ENCODE measurements at regions not wholly inside any gene's neighbourhood (a gene's known extent, or its start where the extent isn't known, plus 50 kb on each side); places are given as distances from the start of the nearest gene placed in this dataset.

DNA sequence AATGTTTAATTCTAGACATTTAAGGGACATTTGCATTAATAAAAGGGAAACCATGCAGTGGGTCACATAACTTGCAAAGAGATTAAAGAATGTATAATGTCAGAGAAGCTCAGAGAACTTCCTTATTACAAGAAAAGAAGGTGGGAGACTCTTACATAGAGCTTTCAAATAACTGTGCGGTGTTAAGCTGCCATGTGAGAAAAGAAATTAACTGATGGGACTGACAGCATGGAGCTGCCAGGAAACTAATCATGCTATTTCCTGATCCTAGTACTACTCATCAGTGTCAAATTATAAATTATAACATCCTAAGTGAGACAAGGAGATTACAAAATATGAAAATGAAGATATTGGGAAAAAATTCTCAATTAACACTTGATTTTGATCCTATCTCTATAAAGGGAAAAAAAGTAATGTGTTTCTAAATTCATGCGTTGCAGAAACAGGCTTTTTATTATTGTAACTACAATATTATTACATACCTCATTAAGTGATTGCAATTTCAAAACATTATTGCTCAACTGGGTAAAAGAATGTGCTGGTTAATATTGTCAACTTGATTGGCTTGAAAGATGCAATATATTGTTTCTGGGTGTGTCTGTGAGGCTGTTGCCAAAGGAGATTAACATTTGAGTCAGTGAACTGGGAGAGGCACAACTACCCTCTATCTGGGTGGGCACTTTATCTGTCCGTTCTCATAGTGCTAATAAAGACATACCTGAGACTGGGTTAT is 609.5 kb upstream of the NUDT12 start:
- TF ChIP-seq CHD1 (IDR thresholded peaks at IDR 0.05; ENCODE audit: low read depth, low read length) (no peak), MXI1 (IDR thresholded peaks at IDR 0.05; ENCODE audit: borderline replicate concordance, low read depth, low read length) (no peak), POLR2A (IDR thresholded peaks at IDR 0.05; ENCODE audit: low read depth, low read length) (no peak), RAD21 (IDR thresholded peaks at IDR 0.05; ENCODE audit: low read length) (no peak), CEBPB (IDR thresholded peaks at IDR 0.05; ENCODE audit: low read depth, low read length) (no peak), MAZ (IDR thresholded peaks at IDR 0.05; ENCODE audit: borderline replicate concordance, low read depth, low read length) (no peak)
- TF ChIP-seq, protein P1, sequence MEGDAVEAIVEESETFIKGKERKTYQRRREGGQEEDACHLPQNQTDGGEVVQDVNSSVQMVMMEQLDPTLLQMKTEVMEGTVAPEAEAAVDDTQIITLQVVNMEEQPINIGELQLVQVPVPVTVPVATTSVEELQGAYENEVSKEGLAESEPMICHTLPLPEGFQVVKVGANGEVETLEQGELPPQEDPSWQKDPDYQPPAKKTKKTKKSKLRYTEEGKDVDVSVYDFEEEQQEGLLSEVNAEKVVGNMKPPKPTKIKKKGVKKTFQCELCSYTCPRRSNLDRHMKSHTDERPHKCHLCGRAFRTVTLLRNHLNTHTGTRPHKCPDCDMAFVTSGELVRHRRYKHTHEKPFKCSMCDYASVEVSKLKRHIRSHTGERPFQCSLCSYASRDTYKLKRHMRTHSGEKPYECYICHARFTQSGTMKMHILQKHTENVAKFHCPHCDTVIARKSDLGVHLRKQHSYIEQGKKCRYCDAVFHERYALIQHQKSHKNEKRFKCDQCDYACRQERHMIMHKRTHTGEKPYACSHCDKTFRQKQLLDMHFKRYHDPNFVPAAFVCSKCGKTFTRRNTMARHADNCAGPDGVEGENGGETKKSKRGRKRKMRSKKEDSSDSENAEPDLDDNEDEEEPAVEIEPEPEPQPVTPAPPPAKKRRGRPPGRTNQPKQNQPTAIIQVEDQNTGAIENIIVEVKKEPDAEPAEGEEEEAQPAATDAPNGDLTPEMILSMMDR (conservative IDR thresholded peaks at IDR 0.05; ENCODE audit: low read depth, low read length): no peak
- TF ChIP-seq, protein P2, sequence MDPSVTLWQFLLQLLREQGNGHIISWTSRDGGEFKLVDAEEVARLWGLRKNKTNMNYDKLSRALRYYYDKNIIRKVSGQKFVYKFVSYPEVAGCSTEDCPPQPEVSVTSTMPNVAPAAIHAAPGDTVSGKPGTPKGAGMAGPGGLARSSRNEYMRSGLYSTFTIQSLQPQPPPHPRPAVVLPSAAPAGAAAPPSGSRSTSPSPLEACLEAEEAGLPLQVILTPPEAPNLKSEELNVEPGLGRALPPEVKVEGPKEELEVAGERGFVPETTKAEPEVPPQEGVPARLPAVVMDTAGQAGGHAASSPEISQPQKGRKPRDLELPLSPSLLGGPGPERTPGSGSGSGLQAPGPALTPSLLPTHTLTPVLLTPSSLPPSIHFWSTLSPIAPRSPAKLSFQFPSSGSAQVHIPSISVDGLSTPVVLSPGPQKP (IDR thresholded peaks at IDR 0.05; ENCODE audit: borderline replicate concordance, low read depth, low read length): no peak

All from IMR-90 (cell line).